H1 (cell line): ENCODE measurements at regions not wholly inside any gene's neighbourhood (a gene's known extent, or its start where the extent isn't known, plus 50 kb on each side); places are given as distances from the start of the nearest gene placed in this dataset.

Experiments
- CTCF ChIA-PET: fragments of 300-600 bp; sonication (Branson Sonifier 250); formaldehyde crosslinking; loops from one replicate; lab custom pipeline; 2021; ENCODE audit not compliant: partially characterized antibody; lab: Charles Lee
- POLR2A ChIA-PET: fragments of 300-600 bp; sonication (Branson Sonifier 250); formaldehyde crosslinking; loops from one replicate; lab custom pipeline; 2021; ENCODE audit warnings: inconsistent platforms; ENCODE audit not compliant: partially characterized antibody; lab: Charles Lee
- DNase-seq, 2 experiments: peaks; one replicate each; pipeline versions ENCODE4 v3.0.0 to v3.0.0-alpha.2; 2010 to 2022; ENCODE audit warnings: low spot score in 2 of 2, low read depth in 1 of 2, mixed read lengths in 1 of 2
- FAIRE-seq: peaks from 2 replicates; lab custom pipeline; 2011; peaks lifted over from hg19 to GRCh38; lab: Jason Lieb, UNC
- H2AFZ ChIP-seq: 2 replicates; pipeline ENCODE4 v1.8.1; 2012; ENCODE audit warnings: low read length, inconsistent platforms
- H2AK5ac ChIP-seq: 2 replicates; pipeline ENCODE4 v1.6.1; 2013; ENCODE audit warnings: low read depth, low read length
- H2BK120ac ChIP-seq: replicated peaks from 2 replicates; pipeline ENCODE3; 2013; ENCODE audit warnings: low read depth, low read length, inconsistent platforms
- H2BK12ac ChIP-seq: 2 replicates; pipeline ENCODE4 v1.6.1; 2013; ENCODE audit warnings: low read depth, low read length
- H2BK15ac ChIP-seq: 2 replicates; pipeline ENCODE4 v1.6.1; 2013; ENCODE audit warnings: low read length
- H2BK20ac ChIP-seq: 2 replicates; pipeline ENCODE4 v1.6.1; 2013; ENCODE audit warnings: low read length
- H2BK5ac ChIP-seq: 2 replicates; pipeline ENCODE4 v1.6.1; 2013; ENCODE audit warnings: low read depth, low read length
- H3K14ac ChIP-seq: 2 replicates; pipeline ENCODE4 v1.6.1; 2013; ENCODE audit warnings: inconsistent platforms; ENCODE audit not compliant: insufficient read length
- H3K18ac ChIP-seq: 2 replicates; pipeline ENCODE4 v1.6.1; 2013; ENCODE audit warnings: low read length; ENCODE audit errors: extremely low read depth
- H3K23ac ChIP-seq: 2 replicates; pipeline ENCODE4 v1.6.1; 2013; ENCODE audit warnings: inconsistent platforms; ENCODE audit not compliant: insufficient read length
- H3K23me2 ChIP-seq: 2 replicates; pipeline ENCODE4 v1.6.1; 2013; ENCODE audit warnings: low read depth, low read length
- H3K27ac ChIP-seq: 2 replicates; pipeline ENCODE4 v1.6.1; 2011; ENCODE audit warnings: low read depth, low read length, inconsistent platforms
- H3K27me3 ChIP-seq, 4 experiments: replicated peaks in 1 of 4; 1 replicate in 1 of 4; 2 replicates in 3 of 4; pipeline versions ENCODE4 v1.6.1 to v1.8.1; 2011 to 2013; ENCODE audit warnings: low read length in 3 of 4, mild to moderate bottlenecking in 3 of 4, inconsistent platforms in 2 of 4, mixed read lengths in 2 of 4, moderate library complexity in 1 of 4; ENCODE audit not compliant: control insufficient read depth in 3 of 4, insufficient read depth in 3 of 4; ENCODE audit errors: extremely low read depth in 1 of 4
- H3K36me3 ChIP-seq, 4 experiments: 2 replicates each; pipeline versions ENCODE4 v1.6.1 to v1.8.1; 2011 to 2013; ENCODE audit warnings: mild to moderate bottlenecking in 4 of 4, low read length in 3 of 4, moderate library complexity in 2 of 4, control low read depth in 1 of 4, inconsistent platforms in 1 of 4; ENCODE audit not compliant: insufficient read depth in 4 of 4, control insufficient read depth in 2 of 4
- H3K4ac ChIP-seq: replicated peaks from 2 replicates; pipeline ENCODE3; 2013; ENCODE audit warnings: low read length, low read depth, mixed read lengths, inconsistent platforms; ENCODE audit not compliant: insufficient read length
- H3K4me1 ChIP-seq, 4 experiments: replicated peaks in 1 of 4; 1 replicate in 1 of 4; 2 replicates in 3 of 4; pipeline versions ENCODE4 v1.6.1 to v1.8.1; 2011 to 2013; ENCODE audit warnings: low read length in 3 of 4, inconsistent platforms in 2 of 4, mixed read lengths in 1 of 4; ENCODE audit not compliant: insufficient read depth in 4 of 4, control insufficient read depth in 3 of 4
- H3K4me2 ChIP-seq, 2 experiments: 2 replicates each; pipeline versions ENCODE4 v1.6.1 to v1.8.1; 2011 to 2013; ENCODE audit warnings: low read depth in 2 of 2, low read length in 2 of 2, control low read depth in 1 of 2, inconsistent platforms in 1 of 2, mild to moderate bottlenecking in 1 of 2; ENCODE audit not compliant: insufficient read depth in 1 of 2
- H3K4me3 ChIP-seq, 4 experiments: fragments of 200-600, 300-600 bp in 1 of 4; sonication (generic), shearing (Covaris generic), sonication (Bioruptor Twin) in 1 of 4; 2 replicates each; pipeline versions ENCODE4 v1.5.1 to v1.8.1; 2011 to 2016; ENCODE audit warnings: low read length in 4 of 4, low read depth in 3 of 4, control low read depth in 2 of 4, inconsistent platforms in 2 of 4, mild to moderate bottlenecking in 2 of 4, mixed read lengths in 1 of 4, moderate library complexity in 1 of 4; ENCODE audit not compliant: insufficient read depth in 2 of 4; ENCODE audit errors: extremely low read depth in 1 of 4
- H3K56ac ChIP-seq: replicated peaks from 2 replicates; pipeline ENCODE3; 2013; ENCODE audit warnings: low read depth, mild to moderate bottlenecking, mixed read lengths, low read length, inconsistent platforms; ENCODE audit not compliant: insufficient read length
- H3K79me1 ChIP-seq: 2 replicates; pipeline ENCODE4 v1.6.1; 2013; ENCODE audit warnings: low read depth, low read length, control low read depth
- H3K79me2 ChIP-seq, 2 experiments: 2 replicates each; pipeline versions ENCODE4 v1.6.1 to v1.8.1; 2012 to 2013; ENCODE audit warnings: low read length in 2 of 2, mild to moderate bottlenecking in 2 of 2, inconsistent platforms in 1 of 2; ENCODE audit not compliant: insufficient read depth in 2 of 2, control insufficient read depth in 1 of 2
- H3K9ac ChIP-seq, 4 experiments: replicated peaks in 1 of 4; 1 replicate in 1 of 4; 2 replicates in 3 of 4; pipeline versions ENCODE4 v1.6.1 to v1.8.1; 2011 to 2013; ENCODE audit warnings: low read depth in 3 of 4, low read length in 3 of 4, control low read depth in 2 of 4, mild to moderate bottlenecking in 2 of 4, moderate library complexity in 2 of 4, inconsistent platforms in 1 of 4; ENCODE audit errors: extremely low read depth in 1 of 4
- H3K9me3 ChIP-seq, 2 experiments: 2 replicates each; pipeline versions ENCODE4 v1.6.1 to v1.8.1; 2012 to 2013; ENCODE audit warnings: mild to moderate bottlenecking in 2 of 2, moderate library complexity in 2 of 2, control low read depth in 1 of 2, inconsistent platforms in 1 of 2, low read depth in 1 of 2, low read length in 1 of 2, mixed read lengths in 1 of 2; ENCODE audit not compliant: insufficient read depth in 2 of 2
- H4K20me1 ChIP-seq, 2 experiments: replicated peaks in 1 of 2; 2 replicates each; pipeline versions ENCODE3 to v1.8.1; 2011 to 2013; ENCODE audit warnings: inconsistent platforms in 2 of 2, low read length in 2 of 2, mild to moderate bottlenecking in 1 of 2; ENCODE audit not compliant: insufficient read depth in 2 of 2, control insufficient read depth in 1 of 2
- H4K5ac ChIP-seq: 2 replicates; pipeline ENCODE4 v1.6.1; 2013; ENCODE audit warnings: low read length, low read depth, mixed read lengths, inconsistent platforms; ENCODE audit not compliant: insufficient read length
- H4K8ac ChIP-seq: 2 replicates; pipeline ENCODE4 v1.8.0; 2013; ENCODE audit warnings: mild to moderate bottlenecking, moderate library complexity, low read length, inconsistent platforms; ENCODE audit not compliant: insufficient read depth; ENCODE audit errors: extremely low read depth
- H4K91ac ChIP-seq: replicated peaks from 2 replicates; pipeline ENCODE3; 2013; ENCODE audit warnings: low read length, mixed read lengths, inconsistent platforms; ENCODE audit not compliant: insufficient read length
- BCL11A ChIP-seq, 2 experiments: IDR thresholded peaks; one replicate each; pipeline ENCODE4 v1.6.1; 2011; ENCODE audit warnings: low read depth in 2 of 2, low read length in 2 of 2, mild to moderate bottlenecking in 2 of 2
- CBX8 ChIP-seq: fragments of 300-800, 300-1000 bp; sonication (generic); IDR thresholded peaks from 2 replicates; pipeline ENCODE4 v1.7.1; 2016; ENCODE audit warnings: low read depth, low read length, borderline replicate concordance
- CHD1 ChIP-seq: IDR thresholded peaks from 2 replicates; pipeline ENCODE4 v1.6.1; 2012; ENCODE audit warnings: low read depth, low read length, improper control_type of control experiment
- CTCF ChIP-seq, 3 experiments: IDR thresholded peaks; 1 replicate in 2 of 3; 2 replicates in 1 of 3; pipeline versions ENCODE4 v1.5.1 to v1.6.1; 2011; ENCODE audit warnings: low read length in 3 of 3, mild to moderate bottlenecking in 3 of 3, inconsistent platforms in 2 of 3, low read depth in 1 of 3, moderate library complexity in 1 of 3; ENCODE audit not compliant: insufficient read depth in 1 of 3; ENCODE audit errors: control extremely low read depth in 1 of 3
- E2F6 ChIP-seq: IDR thresholded peaks from 2 replicates; pipeline ENCODE4 v1.6.1; 2012; ENCODE audit warnings: inconsistent platforms
- GTF2F1 ChIP-seq: IDR thresholded peaks from 2 replicates; pipeline ENCODE4 v1.6.1; 2012; ENCODE audit warnings: low read depth, low read length, improper control_type of control experiment, borderline replicate concordance
- POLR2A ChIP-seq, 2 experiments: IDR thresholded peaks; 1 replicate in 1 of 2; 2 replicates in 1 of 2; pipeline ENCODE4 v1.6.1; 2011; ENCODE audit warnings: low read depth in 2 of 2, low read length in 2 of 2, mild to moderate bottlenecking in 2 of 2; ENCODE audit errors: control extremely low read depth in 1 of 2
- POLR2AphosphoS5 ChIP-seq: IDR thresholded peaks from 2 replicates; pipeline ENCODE4 v1.6.1; 2011; ENCODE audit warnings: low read depth, low read length
- RBBP5 ChIP-seq: IDR thresholded peaks from 2 replicates; pipeline ENCODE4 v1.7.1; 2012; ENCODE audit warnings: low read depth, mild to moderate bottlenecking, inconsistent platforms, low read length, moderate library complexity, borderline replicate concordance
- SP1 ChIP-seq: IDR thresholded peaks from 2 replicates; pipeline ENCODE4 v1.6.1; 2011; ENCODE audit warnings: low read depth, low read length
- TBP ChIP-seq: IDR thresholded peaks from 2 replicates; pipeline ENCODE4 v1.6.1; 2011; ENCODE audit warnings: low read depth, low read length, improper control_type of control experiment
- WGBS, 2 experiments: shearing (Covaris generic) in 1 of 2; methylation state at CpG; one replicate each; pipeline versions ENCODE4 v1.1.6 to v1.1.7; 2013 to 2015; ENCODE audit warnings: low lambda C conversion rate in 2 of 2, mixed read lengths in 2 of 2, inconsistent platforms in 1 of 2, low coverage in 1 of 2, missing lambda C conversion rate in 1 of 2; ENCODE audit not compliant: insufficient replicate concordance in 2 of 2, insufficient coverage in 1 of 2, insufficient read length in 1 of 2; ENCODE audit errors: extremely low coverage in 1 of 2, missing lambda C conversion rate in 1 of 2; 5-methylcytosine and 5-hydroxymethylcytosine counted together

DNA sequence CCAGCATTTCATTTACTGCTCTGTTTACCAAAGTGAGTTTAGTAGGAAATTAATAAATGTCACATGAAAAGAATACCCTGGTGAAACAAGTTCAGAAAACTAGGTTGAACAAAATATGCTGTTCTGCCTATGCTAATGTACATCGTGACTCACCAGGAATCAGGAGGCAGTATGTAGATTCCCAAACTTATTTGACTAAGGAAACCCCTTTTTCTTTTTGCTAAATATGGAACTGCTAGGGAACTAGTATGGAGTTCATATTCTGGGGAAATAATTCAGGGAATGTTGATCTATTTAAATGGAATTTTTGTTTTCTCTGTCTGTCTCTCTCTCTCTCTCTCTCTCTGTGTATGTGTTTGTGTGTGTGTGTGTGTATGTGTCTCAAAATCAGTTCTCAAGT is 49.9 kb upstream of the EXOC4 start:
- no peak overlapping the region for H3K14ac ChIP-seq
- no peaks in the 10 kb centered on the region for H3K23me2 ChIP-seq
- no peak overlapping the region for H3K18ac ChIP-seq
- TF ChIP-seq CBX8: no peak
- no peak for TF ChIP-seq POLR2A (IDR thresholded peaks at IDR 0.05; ENCODE audit: control extremely low read depth in 1 of 2, low read depth in 2 of 2, low read length in 2 of 2)
- no peak for TF ChIP-seq GTF2F1
- TF ChIP-seq CHD1: no peak
- TF ChIP-seq E2F6: no peak
- no peak for TF ChIP-seq CTCF (IDR thresholded peaks at IDR 0.05; ENCODE audit: control extremely low read depth in 1 of 3, insufficient read depth in 1 of 3, low read depth in 1 of 3, low read length in 3 of 3)
- no peak for TF ChIP-seq BCL11A (IDR thresholded peaks at IDR 0.05; ENCODE audit: low read depth in 2 of 2, low read length in 2 of 2)
- TF ChIP-seq RBBP5: no peak
- TF ChIP-seq TBP: no peak
- no peak for TF ChIP-seq SP1
- no peak for TF ChIP-seq POLR2AphosphoS5
- H3K9ac ChIP-seq: no peak overlapping the region
- no peak overlapping the region for H3K4me3 ChIP-seq
- H3K79me1 ChIP-seq: no peaks in the 10 kb centered on the region
- H2AFZ ChIP-seq: no peak overlapping the region
- no peak overlapping the region for H3K4me2 ChIP-seq
- H2BK5ac ChIP-seq: no peak overlapping the region
- no peaks in the 10 kb centered on the region for H3K27me3 ChIP-seq
- no peaks in the 10 kb centered on the region for H3K79me2 ChIP-seq
- no peak overlapping the region for H4K91ac ChIP-seq
- H4K8ac ChIP-seq: no peak overlapping the region
- no peak overlapping the region for H4K5ac ChIP-seq
- no peak overlapping the region for H3K23ac ChIP-seq
- CTCF ChIA-PET: no interaction called here
- no peak overlapping the region for H3K27ac ChIP-seq
- POLR2A ChIA-PET: no interaction called here
- H2BK12ac ChIP-seq: no peak overlapping the region
- H3K9me3 ChIP-seq: no peaks in the 10 kb centered on the region
- H4K20me1 ChIP-seq: no peaks in the 10 kb centered on the region
- H3K56ac ChIP-seq: no peak overlapping the region
- DNase-seq (no peak), FAIRE-seq (no peak)
- H3K36me3 ChIP-seq: no peaks in the 10 kb centered on the region
- 71% methylated on average over 1 of the region's 1 CpG; no CpG with 5 or more reads in 1 of the 2 experiments for WGBS, 2 experiments
- no peak overlapping the region for H2BK120ac ChIP-seq
- no peak overlapping the region for H3K4ac ChIP-seq
- H2AK5ac ChIP-seq: no peak overlapping the region
- H2BK20ac ChIP-seq: no peak overlapping the region
- peaks cover 0 to 4% (median under 1%) of the 10 kb centered on the region in 4 experiments; a peak in 4 of 7 replicates for H3K4me1 ChIP-seq
- no peak overlapping the region for H2BK15ac ChIP-seq
